Dedifferentiated amniotic fluid mesenchymal stem cell (primary cell): ENCODE measurements at regions not wholly inside any gene's neighbourhood (a gene's known extent, or its start where the extent isn't known, plus 50 kb on each side); places are given as distances from the start of the nearest gene placed in this dataset.

Experiments
- DNase-seq: peaks from one replicate; pipeline ENCODE4 v3.0.0-alpha.2; 2016; ENCODE audit errors: extremely low spot score

- no peak for DNase-seq
Observed at GRCh38 chr5:124922255-124922975, 176.0 kb upstream of the ZNF608 start.

DNA sequence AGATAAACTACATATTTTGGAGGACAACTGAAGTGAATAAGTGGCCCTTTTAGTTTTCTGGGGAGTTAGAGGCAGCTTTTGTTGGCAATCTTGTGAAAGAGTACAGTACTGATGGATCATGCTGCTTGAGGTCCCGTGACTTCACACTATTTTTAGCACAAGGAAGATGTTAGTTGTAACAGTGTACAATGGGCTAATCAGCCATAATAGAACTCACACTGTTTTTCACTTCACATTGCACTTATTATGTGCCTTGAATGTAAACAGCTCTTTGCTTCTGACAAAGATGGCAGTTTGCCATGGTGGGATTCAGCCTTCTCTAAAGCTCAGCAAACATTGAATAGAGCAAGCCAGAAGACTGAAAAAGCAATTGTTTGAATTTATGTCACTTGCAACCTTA, 176.7 kb upstream of the ZNF608 start:
- no peak for DNase-seq

GRCh38 chr5:124924729-124925128, 178.3 kb upstream of the ZNF608 start:
- no peak for DNase-seq

- DNase-seq: no peak
Observed at GRCh38 chr5:124927735-124928134, 181.3 kb upstream of the ZNF608 start.

DNA sequence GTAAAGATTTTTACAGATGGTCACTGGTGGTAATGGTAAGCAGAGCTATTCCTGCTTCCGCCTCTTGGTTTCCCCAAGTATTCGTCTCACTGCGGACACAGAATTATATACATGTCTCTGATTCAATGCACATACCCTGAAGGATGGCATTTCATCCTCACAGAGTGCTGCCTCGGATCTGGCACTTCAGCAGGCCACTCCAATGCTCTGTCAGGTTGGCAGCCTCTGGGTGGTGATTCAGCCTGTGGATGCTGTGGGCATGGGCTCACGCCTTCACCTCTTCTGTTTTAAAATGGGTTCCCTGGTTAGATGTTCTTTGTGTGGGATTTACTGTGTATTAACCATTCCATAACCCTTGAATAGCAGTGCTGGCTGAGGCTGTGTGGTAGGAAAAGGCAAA, 182.6 kb upstream of the ZNF608 start:
- no peak for DNase-seq

DNA sequence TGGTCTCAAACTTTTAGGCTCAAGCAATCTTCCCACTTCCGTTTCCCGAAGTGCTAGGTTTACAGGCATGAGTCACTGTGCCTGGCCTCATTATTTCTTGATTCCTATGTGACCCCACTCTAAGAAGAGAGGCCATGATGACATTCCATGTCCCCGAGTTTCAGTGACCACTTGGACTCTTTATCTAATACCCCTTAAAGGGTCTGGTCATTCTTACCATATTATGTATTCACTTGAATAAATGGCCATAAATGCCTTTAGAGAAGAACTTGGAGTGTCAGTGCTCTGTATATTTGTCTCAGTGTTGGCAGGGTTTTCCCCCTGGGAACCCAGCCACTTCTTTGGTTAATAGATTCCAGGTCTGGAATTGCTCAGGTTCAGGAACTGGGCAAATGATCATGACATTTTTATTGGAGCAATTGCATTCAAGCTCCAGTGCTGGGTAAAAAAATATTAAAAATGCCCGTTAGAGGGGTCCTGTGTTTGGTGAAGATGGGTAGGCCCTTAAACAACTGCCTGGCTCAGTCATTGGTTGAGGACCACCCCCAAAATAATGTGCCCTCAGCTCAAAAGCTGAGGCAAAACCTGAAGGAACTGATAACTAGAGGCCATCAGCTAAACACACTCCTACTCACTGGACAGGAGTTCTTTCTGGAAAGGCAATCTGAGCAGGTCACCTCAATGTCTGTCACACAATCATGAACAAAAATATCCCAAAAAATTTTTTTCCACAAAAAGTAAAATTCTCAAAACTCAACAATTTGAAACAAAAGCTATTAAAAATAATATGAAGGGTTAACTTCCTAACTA, 186.6 kb upstream of the ZNF608 start:
- DNase-seq: no peak

DNA sequence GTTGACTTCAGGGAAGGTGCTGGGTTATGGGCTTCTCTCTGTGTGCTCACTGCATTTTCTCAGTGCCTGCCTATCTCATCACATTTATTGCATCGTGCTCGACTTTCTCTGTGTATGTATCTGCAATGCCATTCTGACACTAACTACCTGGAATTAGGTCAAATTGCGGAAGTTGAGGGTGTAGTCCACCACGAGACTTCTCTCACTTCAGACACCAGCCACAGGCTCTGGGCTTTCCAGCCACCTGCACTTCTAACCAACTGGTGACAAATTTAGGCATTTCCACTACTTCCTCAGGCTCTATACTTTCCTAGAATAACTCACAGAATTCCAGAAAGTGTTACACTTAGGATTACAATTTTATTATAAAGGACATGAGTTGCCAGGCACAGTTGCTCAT, 188.6 kb upstream of the ZNF608 start:
- DNase-seq: no peak

DNA sequence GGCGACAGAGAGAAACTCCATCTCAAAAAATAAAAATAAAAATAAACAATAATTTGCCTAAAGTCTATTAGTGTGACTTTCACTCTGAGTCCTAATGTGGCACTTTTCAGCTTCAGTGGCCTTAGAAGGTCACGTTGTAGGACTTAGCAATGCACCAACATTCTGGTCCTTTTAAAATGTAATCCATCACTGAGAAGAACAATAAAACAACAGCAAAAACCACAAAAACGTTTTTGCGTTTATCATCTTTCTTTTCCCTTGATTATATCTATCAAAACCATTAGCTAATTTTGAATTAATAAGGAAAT, 190.1 kb upstream of the ZNF608 start:
- no peak for DNase-seq

- DNase-seq: no peak
Observed at GRCh38 chr5:124941051-124942049, 194.9 kb upstream of the ZNF608 start.

- no peak for DNase-seq
Observed at GRCh38 chr5:124948062-124948753, 201.8 kb upstream of the ZNF608 start.

DNA sequence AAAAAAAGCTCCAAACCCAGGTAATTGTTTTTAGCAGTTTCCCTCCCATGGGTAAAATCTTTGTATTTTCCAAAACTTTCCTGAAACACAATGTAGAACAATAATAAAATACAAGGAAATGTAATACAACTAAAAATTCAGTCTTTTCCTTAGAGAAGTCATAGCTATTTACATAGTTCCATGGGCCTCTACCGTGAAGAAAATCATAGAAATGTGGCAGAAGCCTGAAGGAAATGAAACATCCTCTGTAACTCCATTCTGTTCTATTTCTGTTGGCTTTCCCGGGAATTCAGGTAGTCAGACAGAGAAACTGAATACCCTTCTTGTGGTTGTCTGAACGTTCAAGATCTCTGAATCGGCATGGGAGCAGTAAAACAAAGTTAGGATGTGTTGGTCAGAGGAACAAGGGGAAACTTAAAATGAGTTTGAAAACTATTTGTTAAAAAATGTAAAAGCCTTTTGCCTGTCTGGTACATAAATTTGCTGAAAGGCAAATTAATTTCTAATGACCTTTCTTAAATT, 202.4 kb upstream of the ZNF608 start:
- DNase-seq: no peak

GRCh38 chr5:124949862-124950261, 203.4 kb upstream of the ZNF608 start:
- no peak for DNase-seq

DNA sequence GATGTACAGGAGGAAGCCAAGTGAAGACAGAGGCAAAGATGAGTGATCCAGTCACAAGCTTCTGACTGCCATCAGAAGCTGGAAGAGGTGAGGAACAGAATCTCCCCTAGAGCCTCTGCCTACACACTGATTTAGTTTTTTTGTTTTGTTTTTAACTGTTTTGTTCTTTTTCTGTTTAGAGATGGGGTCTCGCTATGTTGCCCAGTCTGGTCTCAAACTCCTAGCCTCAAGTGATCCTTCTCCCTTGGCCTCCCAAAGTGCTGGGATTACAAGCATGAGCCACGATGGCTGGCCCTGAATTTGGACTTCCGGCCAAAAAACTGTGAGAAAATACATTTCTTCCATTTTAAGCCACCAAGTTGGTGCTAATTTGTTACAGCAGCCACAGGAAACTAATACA, 204.7 kb upstream of the ZNF608 start:
- DNase-seq: no peak

- no peak for DNase-seq
Observed at GRCh38 chr5:124951661-124952060, 205.2 kb upstream of the ZNF608 start.

GRCh38 chr5:124952079-124952478, 205.6 kb upstream of the ZNF608 start:
- DNase-seq: no peak

- no peak for DNase-seq
Observed at GRCh38 chr5:124952566-124952965, 206.1 kb upstream of the ZNF608 start.

DNA sequence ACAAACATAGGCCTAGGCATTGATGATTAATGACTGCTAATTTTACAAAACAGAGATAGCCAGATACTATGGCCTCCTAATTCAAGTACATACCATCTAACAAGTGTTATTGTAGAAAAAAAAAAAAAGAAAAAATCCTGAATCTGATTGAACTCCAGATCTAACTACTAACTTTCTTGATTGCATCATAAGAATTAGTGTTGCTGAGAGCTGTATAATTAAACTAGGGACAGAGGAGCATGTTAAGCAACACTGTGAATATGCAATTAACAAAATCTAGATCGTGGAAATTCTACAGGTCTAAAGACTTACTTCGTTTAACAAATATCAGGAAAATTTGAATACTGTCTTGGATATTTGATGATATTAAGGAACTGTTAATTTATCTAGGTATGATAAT, 208.3 kb upstream of the ZNF608 start:
- no peak for DNase-seq

DNA sequence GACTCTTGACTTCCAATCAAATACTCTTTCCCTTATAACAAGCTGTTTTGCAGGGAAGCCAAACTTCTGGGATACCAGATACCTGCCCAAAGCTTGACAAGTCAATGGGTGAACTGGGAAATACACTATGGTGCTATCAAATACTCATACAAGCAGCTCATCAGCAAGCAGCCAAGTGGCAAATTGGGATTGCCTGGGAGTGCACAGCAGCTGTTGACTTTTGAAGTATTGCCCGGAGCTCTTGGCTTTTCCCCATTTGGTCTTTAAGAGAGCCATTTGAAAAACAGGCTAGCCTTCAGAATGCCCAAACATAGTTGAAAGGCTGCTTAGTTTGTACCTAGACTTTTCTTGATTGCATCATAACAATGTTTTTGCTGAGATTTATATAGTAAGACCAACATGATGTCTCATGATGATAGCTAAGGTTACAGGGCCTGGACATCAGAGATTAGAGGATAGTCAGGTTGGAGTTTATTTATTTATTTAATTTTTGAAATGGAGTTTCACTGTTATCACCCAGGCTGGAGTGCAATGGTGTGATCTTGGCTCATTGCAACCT, 210.1 kb upstream of the ZNF608 start:
- no peak for DNase-seq

DNA sequence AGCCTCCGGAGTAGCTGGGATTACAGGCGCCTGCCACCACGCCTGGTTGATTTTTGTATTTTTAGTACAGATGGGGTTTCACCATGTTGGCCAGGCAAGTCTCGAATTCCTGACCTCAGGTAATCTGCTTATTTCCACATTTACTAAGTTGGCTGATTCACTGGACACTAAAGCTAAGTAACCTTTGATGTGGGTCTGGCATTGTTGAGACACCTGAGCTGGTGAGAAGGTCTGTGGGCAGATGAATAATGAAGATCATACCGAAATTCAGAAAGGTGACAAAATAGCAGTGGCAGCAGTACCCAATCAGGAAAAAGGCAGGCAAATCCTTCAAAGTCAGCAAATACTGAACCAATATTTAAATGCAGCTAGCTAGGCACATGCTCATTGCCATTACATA, 210.6 kb upstream of the ZNF608 start:
- no peak for DNase-seq

- no peak for DNase-seq
Observed at GRCh38 chr5:124960266-124960665, 213.8 kb upstream of the ZNF608 start.

DNA sequence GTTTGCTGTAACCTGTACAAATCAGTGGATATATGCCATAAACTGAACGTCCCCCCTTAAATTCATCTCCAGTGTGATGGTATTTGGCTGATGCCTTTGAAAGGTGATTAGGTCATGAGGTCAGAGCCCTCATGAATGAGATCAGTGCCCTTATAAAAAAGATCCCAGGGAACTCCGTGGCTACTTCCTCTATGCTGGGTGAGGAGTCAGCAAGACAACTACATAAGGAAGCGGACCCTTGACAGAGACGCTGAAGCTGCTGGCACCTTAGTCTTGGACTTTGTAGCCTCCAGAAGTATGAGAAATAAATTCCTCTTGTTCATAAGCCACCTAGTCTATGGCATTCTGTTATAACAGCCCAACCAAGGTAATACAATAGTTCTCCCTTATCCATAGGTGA, 215.1 kb upstream of the ZNF608 start:
- no peak for DNase-seq
